MCF 10A (cell line): ENCODE measurements at regions not wholly inside any gene's neighbourhood (a gene's known extent, or its start where the extent isn't known, plus 50 kb on each side); places are given as distances from the start of the nearest gene placed in this dataset.
"Not testable (repeated sequence)": the region's sequence is repeated elsewhere in the genome, so short reads cannot be mapped to it uniquely, and the experiment has no call there.

ENCODE experiments used
- BruUV-seq: library from RNA; stranded (reverse); fragments of 400-500 nt; replicated peaks from 2 replicates; lab custom pipeline; 2021; lab: Mats Ljungman, UMichigan
- CTCF ChIA-PET: fragments of 300-600 bp; sonication (Branson Sonifier 250); formaldehyde crosslinking; extraction: SDS; loops from one replicate; lab custom pipeline; 2021; ENCODE audit warnings: antibody characterized with exemption, inconsistent platforms; lab: Yijun Ruan, JAX
- POLR2A ChIA-PET: fragments of 300-600, 350-650 bp; sonication (Branson Sonifier 250); formaldehyde crosslinking; extraction: SDS; loops from one replicate; lab custom pipeline; 2020; ENCODE audit warnings: antibody characterized with exemption, inconsistent platforms; lab: Yijun Ruan, JAX
- DNase-seq: peaks from one replicate; pipeline ENCODE4 v3.0.0-alpha.2; 2018; ENCODE audit not compliant: unreplicated experiment
- H3K27ac Mint-ChIP-seq: one replicate; pipeline ENCODE4 v1.8.0; 2022; ENCODE audit warnings: mild to moderate bottlenecking, low read depth, mixed read lengths; ENCODE audit not compliant: unreplicated experiment
- H3K27me3 Mint-ChIP-seq: one replicate; pipeline ENCODE4 v1.8.0; 2022; ENCODE audit warnings: mixed read lengths; ENCODE audit not compliant: insufficient read depth, unreplicated experiment
- H3K36me3 Mint-ChIP-seq: one replicate; pipeline ENCODE4 v1.8.0; 2022; ENCODE audit warnings: mild to moderate bottlenecking, moderate library complexity, mixed read lengths; ENCODE audit not compliant: insufficient read depth, unreplicated experiment
- H3K4me1 Mint-ChIP-seq: one replicate; pipeline ENCODE4 v1.8.0; 2022; ENCODE audit warnings: mixed read lengths; ENCODE audit not compliant: insufficient read depth, unreplicated experiment
- H3K4me3 Mint-ChIP-seq: one replicate; pipeline ENCODE4 v1.8.0; 2022; ENCODE audit warnings: mild to moderate bottlenecking, moderate library complexity, mixed read lengths; ENCODE audit not compliant: unreplicated experiment
- H3K9me3 Mint-ChIP-seq: one replicate; pipeline ENCODE4 v1.8.0; 2022; ENCODE audit warnings: mixed read lengths; ENCODE audit not compliant: unreplicated experiment
- intact Hi-C: fragments of 100-400 bp; cut with micrococcal nuclease; formaldehyde crosslinking; loops from 2 replicates; pipeline ENCODE4 v1.14.1; 2022
- TF ChIP-seq, protein P1 (sequence below): fragments of 200-600 bp; IDR thresholded peaks from one replicate; pipeline ENCODE4 v1.8.0; 2022; ENCODE audit warnings: antibody characterized with exemption, mild to moderate bottlenecking; ENCODE audit not compliant: unreplicated experiment

DNA sequence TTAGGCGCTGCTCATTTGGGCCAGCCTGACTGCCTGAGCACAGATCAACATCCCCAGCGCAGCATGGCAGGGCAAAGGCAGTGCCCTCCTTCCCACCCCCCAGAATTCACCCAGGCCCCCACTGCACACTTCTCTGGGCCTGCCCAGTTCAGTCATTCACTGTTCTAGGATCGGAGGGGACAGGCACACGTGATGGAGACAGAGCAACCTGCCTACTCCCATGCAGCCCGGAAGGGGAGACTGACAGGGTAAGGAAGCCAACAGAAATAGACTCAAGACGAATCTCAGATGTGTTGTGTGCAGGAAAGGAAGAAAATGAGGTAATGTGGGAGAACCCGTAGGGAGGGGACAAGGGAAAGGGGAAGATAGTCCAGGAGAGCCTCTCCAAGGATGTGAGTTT lies 59.2 kb upstream of the LYRM9 start:
- no TSS peak for BruUV-seq
- Mint-ChIP-seq H3K4me1 (no peaks in the 10 kb centered on the region), H3K9me3 (no peaks in the 10 kb centered on the region), H3K4me3 (no peak overlapping the region), H3K27ac (no peak overlapping the region), H3K36me3 (no peaks in the 10 kb centered on the region), H3K27me3 (peaks cover 12% of the 10 kb centered on the region)
- TF ChIP-seq, protein P1, sequence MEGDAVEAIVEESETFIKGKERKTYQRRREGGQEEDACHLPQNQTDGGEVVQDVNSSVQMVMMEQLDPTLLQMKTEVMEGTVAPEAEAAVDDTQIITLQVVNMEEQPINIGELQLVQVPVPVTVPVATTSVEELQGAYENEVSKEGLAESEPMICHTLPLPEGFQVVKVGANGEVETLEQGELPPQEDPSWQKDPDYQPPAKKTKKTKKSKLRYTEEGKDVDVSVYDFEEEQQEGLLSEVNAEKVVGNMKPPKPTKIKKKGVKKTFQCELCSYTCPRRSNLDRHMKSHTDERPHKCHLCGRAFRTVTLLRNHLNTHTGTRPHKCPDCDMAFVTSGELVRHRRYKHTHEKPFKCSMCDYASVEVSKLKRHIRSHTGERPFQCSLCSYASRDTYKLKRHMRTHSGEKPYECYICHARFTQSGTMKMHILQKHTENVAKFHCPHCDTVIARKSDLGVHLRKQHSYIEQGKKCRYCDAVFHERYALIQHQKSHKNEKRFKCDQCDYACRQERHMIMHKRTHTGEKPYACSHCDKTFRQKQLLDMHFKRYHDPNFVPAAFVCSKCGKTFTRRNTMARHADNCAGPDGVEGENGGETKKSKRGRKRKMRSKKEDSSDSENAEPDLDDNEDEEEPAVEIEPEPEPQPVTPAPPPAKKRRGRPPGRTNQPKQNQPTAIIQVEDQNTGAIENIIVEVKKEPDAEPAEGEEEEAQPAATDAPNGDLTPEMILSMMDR: no peak
- no peak for DNase-seq
- ChIA-PET POLR2A (no interaction called here), CTCF (interaction anchor here (0.6 kb wide), 1 partner anchor 433 kb away, joined by 3 read pairs; no protein-coding TSS in a partner anchor)
- intact Hi-C loops: no loop called here

DNA sequence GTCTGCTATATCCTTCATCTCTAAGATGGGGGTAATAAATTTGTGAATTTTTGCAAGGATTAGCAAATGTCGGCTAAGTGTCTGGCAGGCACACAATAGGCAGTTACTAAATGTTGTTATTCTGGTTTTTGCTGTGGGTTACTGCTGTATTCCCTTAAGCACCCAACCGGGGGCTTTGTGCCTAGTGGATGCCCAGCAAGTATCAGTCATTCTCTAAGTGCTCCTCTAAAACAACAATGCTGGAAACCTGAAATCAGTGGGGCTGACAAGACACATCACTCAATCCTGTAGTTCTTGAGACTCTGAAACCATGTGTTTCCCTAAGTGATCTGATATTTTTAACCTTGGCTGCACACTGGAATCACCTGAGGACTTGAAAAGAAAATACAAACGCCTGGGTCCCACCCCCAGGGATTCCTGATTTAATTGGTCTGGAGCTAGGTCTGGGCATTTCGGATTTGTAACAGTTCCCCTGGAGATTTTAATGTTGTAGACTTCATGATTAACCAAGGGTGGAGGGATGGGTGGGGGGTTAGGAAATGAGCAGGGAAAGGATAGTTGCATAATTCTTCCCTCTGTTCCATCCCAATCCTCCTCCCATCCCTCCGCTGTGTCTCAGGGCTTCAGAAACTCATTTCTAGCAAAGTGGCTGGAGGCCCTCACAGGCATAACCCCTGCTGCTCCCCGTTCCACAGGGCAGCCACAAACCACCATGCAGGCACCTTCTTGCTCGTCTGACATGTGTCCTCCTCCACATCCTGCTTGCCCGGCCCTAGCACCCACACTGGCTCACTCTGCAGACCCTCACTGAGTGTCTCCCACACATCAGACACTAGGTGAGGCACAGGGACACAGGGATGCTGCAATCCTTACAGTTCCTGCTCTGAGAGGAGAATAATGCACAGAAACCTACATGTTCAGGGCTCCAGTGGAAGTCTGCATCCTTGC lies 61.7 kb upstream of the LYRM9 start:
- H3K9me3 Mint-ChIP-seq: no peaks in the 10 kb centered on the region
- no peaks in the 10 kb centered on the region for H3K36me3 Mint-ChIP-seq
- H3K27me3 Mint-ChIP-seq: peaks cover 12% of the 10 kb centered on the region
- BruUV-seq: no TSS peak
- DNase-seq: no peak
- no peak overlapping the region for H3K27ac Mint-ChIP-seq
- H3K4me1 Mint-ChIP-seq: no peaks in the 10 kb centered on the region
- ChIA-PET POLR2A (no interaction called here), CTCF (no interaction called here)
- intact Hi-C loops: no loop called here
- H3K4me3 Mint-ChIP-seq: no peak overlapping the region
- TF ChIP-seq, protein P1: no peak

DNA sequence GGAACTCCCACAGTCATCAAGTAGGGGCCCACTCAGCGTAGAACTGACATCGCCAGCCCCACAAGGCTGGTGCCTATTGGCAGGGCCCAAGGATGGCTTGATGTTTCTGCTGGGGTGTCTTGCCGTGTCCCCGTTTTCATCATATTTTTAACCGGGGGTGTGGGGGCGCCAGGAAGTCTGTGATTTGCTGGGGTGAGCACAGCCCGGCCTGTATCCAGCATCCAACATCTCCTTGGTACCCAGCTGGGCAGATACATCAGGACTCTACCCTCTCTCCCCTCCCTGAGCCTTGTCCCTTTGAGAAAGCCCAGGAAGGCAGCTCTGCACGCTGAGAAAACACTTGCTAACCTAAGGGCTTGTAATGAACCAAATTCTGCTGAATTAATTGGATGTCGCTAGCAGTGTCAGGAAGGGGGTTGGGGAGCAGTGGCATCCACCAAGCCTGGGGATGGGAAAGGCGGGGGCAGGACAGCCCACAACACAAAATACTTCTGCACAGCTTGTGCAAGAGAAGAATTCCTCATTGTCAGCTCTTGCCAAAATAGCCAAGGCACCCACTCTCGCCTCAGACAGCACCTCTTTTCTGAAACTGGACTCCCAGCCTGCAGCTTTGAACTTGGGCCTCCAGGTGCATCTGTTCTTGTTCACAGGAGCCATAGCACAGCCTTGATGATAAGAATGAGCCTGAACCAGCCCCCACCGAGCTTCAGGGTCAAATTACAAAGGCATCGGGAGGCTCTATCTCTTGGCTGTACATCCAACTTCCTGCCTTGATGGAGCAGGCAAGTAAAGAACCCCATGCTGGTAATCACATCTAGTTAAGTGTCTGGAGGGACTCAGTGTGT lies 63.7 kb upstream of the LYRM9 start:
- POLR2A ChIA-PET: no interaction called here
- DNase-seq: peak; percentile 4
- H3K4me3 Mint-ChIP-seq: no peak overlapping the region

DNA sequence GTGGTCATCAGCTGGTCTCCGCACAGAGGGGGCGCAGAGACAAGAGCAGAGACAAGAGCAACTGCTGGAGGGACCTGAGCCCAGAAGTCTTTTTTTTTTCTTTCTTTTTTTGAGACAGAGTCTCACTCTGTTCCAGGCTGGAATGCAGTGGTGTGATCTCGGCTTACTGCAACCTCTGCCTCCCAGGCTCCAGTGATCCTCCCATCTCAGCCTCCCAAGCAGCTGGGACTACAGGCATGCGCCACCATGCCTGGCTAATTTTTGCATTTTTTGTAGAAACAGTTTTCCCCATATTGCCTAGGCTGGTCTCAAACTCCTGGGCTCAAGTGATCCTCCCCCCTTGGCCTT lies 64.3 kb upstream of the LYRM9 start:
- not testable (repeated sequence) for H3K27me3 Mint-ChIP-seq, H3K27ac Mint-ChIP-seq
- CTCF ChIA-PET: interaction anchor here (0.7 kb wide), 1 partner anchor 25 kb away, joined by 6 read pairs; no protein-coding TSS in a partner anchor

More for the DNA sequence above, 63.7 kb upstream of the LYRM9 start:
- CTCF ChIA-PET: interaction anchor here (0.7 kb wide), 1 partner anchor 24 kb away, joined by 6 read pairs; no protein-coding TSS in a partner anchor
- Mint-ChIP-seq H3K27me3 (peaks cover 12% of the 10 kb centered on the region), H3K27ac (no peak overlapping the region), H3K9me3 (no peaks in the 10 kb centered on the region), H3K36me3 (no peaks in the 10 kb centered on the region), H3K4me1 (no peaks in the 10 kb centered on the region)
- TF ChIP-seq, protein P1: no peak
- BruUV-seq: no TSS peak
- intact Hi-C loops: no loop called here

More for the DNA sequence above, 64.3 kb upstream of the LYRM9 start:
- H3K4me3 Mint-ChIP-seq, POLR2A ChIA-PET, DNase-seq, H3K9me3 Mint-ChIP-seq, H3K36me3 Mint-ChIP-seq, intact Hi-C loops, BruUV-seq, H3K4me1 Mint-ChIP-seq: not testable (repeated sequence)
